A673 (cell line): ENCODE measurements at regions not wholly inside any gene's neighbourhood (a gene's known extent, or its start where the extent isn't known, plus 50 kb on each side); places are given as distances from the start of the nearest gene placed in this dataset.

Source experiments
- BruUV-seq: library from RNA; stranded (reverse); fragments of 400-500 nt; replicated peaks from 2 replicates; lab custom pipeline; 2021; lab: Mats Ljungman, UMichigan
- CTCF ChIA-PET: fragments of 300-600 bp; sonication (Branson Sonifier 250); formaldehyde crosslinking; loops from one replicate; lab custom pipeline; 2022; ENCODE audit warnings: antibody characterized with exemption; lab: Charles Lee
- POLR2A ChIA-PET: fragments of 300-600 bp; sonication (Branson Sonifier 250); formaldehyde crosslinking; loops from one replicate; lab custom pipeline; 2022; ENCODE audit warnings: antibody characterized with exemption; ENCODE audit not compliant: low non-redundant PET; lab: Charles Lee
- DNase-seq: peaks from one replicate; pipeline ENCODE4 v3.0.0-alpha.2; 2015; ENCODE audit warnings: low spot score
- H3K27ac ChIP-seq: fragments of 200-600 bp; sonication (generic); 2 replicates; pipeline ENCODE4 v1.5.1; 2016; ENCODE audit warnings: mixed run types, low read depth, mild to moderate bottlenecking, mixed read lengths, antibody characterized with exemption, low read length; ENCODE audit not compliant: poor library complexity, severe bottlenecking
- H3K27me3 ChIP-seq: fragments of 200-600 bp; sonication (generic); replicated peaks from 2 replicates; pipeline ENCODE4 v1.6.1; 2017; ENCODE audit warnings: mixed run types, low read depth, mild to moderate bottlenecking, mixed read lengths, antibody characterized with exemption, low read length; ENCODE audit not compliant: insufficient read depth, poor library complexity
- H3K36me3 ChIP-seq: fragments of 200-600 bp; sonication (generic); 2 replicates; pipeline ENCODE4 v1.6.1; 2016; ENCODE audit warnings: mixed run types, mild to moderate bottlenecking, mixed read lengths, antibody characterized with exemption, low read length; ENCODE audit not compliant: insufficient read depth, poor library complexity, severe bottlenecking
- H3K4me1 ChIP-seq: fragments of 200-600 bp; sonication (generic); 2 replicates; pipeline ENCODE4 v1.6.1; 2017; ENCODE audit warnings: mixed run types, mild to moderate bottlenecking, mixed read lengths, antibody characterized with exemption, low read length; ENCODE audit not compliant: insufficient read depth, poor library complexity, severe bottlenecking
- H3K4me3 ChIP-seq: fragments of 200-600 bp; sonication (generic); 2 replicates; pipeline ENCODE4 v1.5.1; 2016; ENCODE audit warnings: low read depth, mixed run types, mild to moderate bottlenecking, mixed read lengths, low read length; ENCODE audit not compliant: poor library complexity, severe bottlenecking
- H3K9me3 ChIP-seq: fragments of 200-600 bp; sonication (generic); 2 replicates; pipeline ENCODE4 v1.6.1; 2016; ENCODE audit warnings: mixed run types, low read depth, mild to moderate bottlenecking, mixed read lengths, antibody characterized with exemption, low read length; ENCODE audit not compliant: poor library complexity, severe bottlenecking
- CTCF ChIP-seq: fragments of 300-800, 200-600 bp; sonication (generic); conservative IDR thresholded peaks from 2 replicates; pipeline ENCODE4 v1.5.1; 2017; ENCODE audit warnings: low read depth, mild to moderate bottlenecking, antibody characterized with exemption, low read length, moderate library complexity, mixed read lengths
- EZH2 ChIP-seq: fragments of 200-600 bp; sonication (generic); IDR thresholded peaks from 2 replicates; pipeline ENCODE4 v1.6.1; 2017; ENCODE audit warnings: borderline replicate concordance, low read depth, mild to moderate bottlenecking, mixed read lengths, antibody characterized with exemption, low read length; ENCODE audit not compliant: poor library complexity, severe bottlenecking
- intact Hi-C: fragments of 100-400 bp; cut with micrococcal nuclease; formaldehyde crosslinking; loops from one replicate; pipeline ENCODE4 v1.10.0; 2022; ENCODE audit not compliant: unreplicated experiment

GRCh38 chr2:150222942-150223341 is 264.5 kb downstream of the RND3 start:
- BruUV-seq: no TSS peak
- Histone ChIP-seq H3K27me3 (no peaks in the 10 kb centered on the region), H3K4me1 (no peaks in the 10 kb centered on the region), H3K36me3 (no peaks in the 10 kb centered on the region), H3K9me3 (no peaks in the 10 kb centered on the region), H3K4me3 (no peak overlapping the region), H3K27ac (no peak overlapping the region)
- POLR2A ChIA-PET: no interaction called here
- TF ChIP-seq EZH2 (no peak), CTCF (no peak)
- intact Hi-C loops: no loop called here
- no peak for DNase-seq
- CTCF ChIA-PET: no interaction called here

DNA sequence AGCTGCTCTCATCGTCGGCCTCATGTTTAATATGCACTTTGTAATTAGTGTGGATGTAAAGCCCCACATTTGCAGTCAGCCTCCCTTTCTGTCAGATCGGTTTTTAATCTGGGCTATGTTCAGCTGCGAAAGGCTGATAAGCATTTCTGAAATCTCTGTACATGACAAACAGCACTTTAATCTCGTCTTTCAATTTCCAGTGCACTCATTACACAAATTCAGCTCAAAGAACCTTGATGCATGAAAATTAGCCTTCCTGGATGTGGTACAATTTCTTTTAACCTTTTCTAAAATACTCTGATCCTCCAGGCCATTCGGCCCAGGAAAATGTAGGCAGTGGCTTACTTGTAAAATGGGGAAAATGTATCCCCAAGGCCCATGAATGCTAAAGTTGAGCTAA is 265.1 kb downstream of the RND3 start:
- ChIA-PET POLR2A (no interaction called here), CTCF (interaction anchor here (0.5 kb wide), 1 partner anchor 230 kb away, joined by 3 read pairs; no protein-coding TSS in a partner anchor)
- no peak overlapping the region for H3K27ac ChIP-seq
- H3K27me3 ChIP-seq: no peaks in the 10 kb centered on the region
- no peaks in the 10 kb centered on the region for H3K4me1 ChIP-seq
- no peak for DNase-seq
- BruUV-seq: no TSS peak
- no peak overlapping the region for H3K4me3 ChIP-seq
- no peaks in the 10 kb centered on the region for H3K9me3 ChIP-seq
- TF ChIP-seq CTCF (no peak), EZH2 (no peak)
- intact Hi-C loops: no loop called here
- no peaks in the 10 kb centered on the region for H3K36me3 ChIP-seq

- Histone ChIP-seq H3K27ac (no peak overlapping the region), H3K4me3 (no peak overlapping the region), H3K27me3 (no peaks in the 10 kb centered on the region), H3K9me3 (no peaks in the 10 kb centered on the region), H3K36me3 (no peaks in the 10 kb centered on the region), H3K4me1 (no peaks in the 10 kb centered on the region)
- TF ChIP-seq CTCF: no peak
- ChIA-PET POLR2A (no interaction called here), CTCF (no interaction called here)
- DNase-seq: no peak
- no TSS peak for BruUV-seq
- intact Hi-C loops: no loop called here
These were observed 267.6 kb downstream of the RND3 start for GRCh38 chr2:150219861-150220260.
